Endothelial cell of umbilical vein (primary cell): ENCODE measurements at regions not wholly inside any gene's neighbourhood (a gene's known extent, or its start where the extent isn't known, plus 50 kb on each side); places are given as distances from the start of the nearest gene placed in this dataset.

Source experiments
- BruUV-seq: library from RNA; stranded (reverse); fragments of 400-500 nt; replicated peaks from 2 replicates; lab custom pipeline; 2021; lab: Mats Ljungman, UMichigan
- CTCF ChIA-PET: fragments of 300-600, 350-600 bp; sonication (Branson Sonifier 250); formaldehyde crosslinking; loops from one replicate; lab custom pipeline; 2021; ENCODE audit warnings: antibody characterized with exemption, inconsistent platforms; lab: Charles Lee
- POLR2A ChIA-PET: fragments of 300-600, 350-600 bp; sonication (Branson Sonifier 250); formaldehyde crosslinking; loops from one replicate; lab custom pipeline; 2021; ENCODE audit warnings: antibody characterized with exemption, inconsistent platforms; lab: Charles Lee
- DNase-seq: peaks from one replicate; pipeline ENCODE4 v3.0.0-alpha.2; 2011; ENCODE audit warnings: low read depth, low spot score
- FAIRE-seq: peaks from 2 replicates; lab custom pipeline; 2011; peaks lifted over from hg19 to GRCh38; lab: Jason Lieb, UNC
- H2AFZ ChIP-seq: 2 replicates; pipeline ENCODE4 v1.6.0; 2012; ENCODE audit warnings: low read depth, low read length, control low read depth, inconsistent platforms
- H3K27ac ChIP-seq: 2 replicates; pipeline ENCODE4 v1.5.1; 2011; ENCODE audit warnings: low read depth, mild to moderate bottlenecking, control low read depth, low read length, moderate library complexity; ENCODE audit not compliant: insufficient read depth
- H3K27me3 ChIP-seq, 2 experiments: 2 replicates each; pipeline versions ENCODE4 v1.6.0 to v1.6.1; 2011; ENCODE audit warnings: low read length in 2 of 2, mixed read lengths in 1 of 2; ENCODE audit not compliant: control insufficient read depth in 2 of 2, insufficient read depth in 2 of 2
- H3K36me3 ChIP-seq, 2 experiments: 2 replicates in 1 of 2; 3 replicates in 1 of 2; pipeline ENCODE4 v1.5.1; 2011; ENCODE audit warnings: low read length in 2 of 2, mild to moderate bottlenecking in 1 of 2, moderate library complexity in 1 of 2; ENCODE audit not compliant: control insufficient read depth in 2 of 2, insufficient read depth in 2 of 2; ENCODE audit errors: extremely low read depth in 1 of 2
- H3K4me1 ChIP-seq: 3 replicates; pipeline ENCODE4 v1.5.1; 2011; ENCODE audit warnings: mild to moderate bottlenecking, low read length; ENCODE audit not compliant: control insufficient read depth, insufficient read depth; ENCODE audit errors: extremely low read depth
- H3K4me2 ChIP-seq: 2 replicates; pipeline ENCODE4 v1.6.1; 2011; ENCODE audit warnings: low read length, control low read depth, mixed read lengths; ENCODE audit not compliant: insufficient read depth
- H3K4me3 ChIP-seq, 3 experiments: fragments of 200-600 bp in 1 of 3; sonication (generic), shearing (Covaris generic) in 1 of 3; replicated peaks in 1 of 3; 2 replicates each; pipeline ENCODE4 v1.5.1; 2011 to 2016; ENCODE audit warnings: control low read depth in 3 of 3, low read length in 3 of 3, mild to moderate bottlenecking in 2 of 3, inconsistent platforms in 1 of 3, low read depth in 1 of 3, moderate library complexity in 1 of 3; ENCODE audit not compliant: insufficient read depth in 1 of 3
- H3K79me2 ChIP-seq: 2 replicates; pipeline ENCODE4 v1.6.0; 2012; ENCODE audit warnings: low read length, inconsistent platforms; ENCODE audit not compliant: control insufficient read depth, insufficient read depth
- H3K9ac ChIP-seq: replicated peaks from 2 replicates; pipeline ENCODE3; 2011; ENCODE audit warnings: low read length, control low read depth; ENCODE audit not compliant: insufficient read depth; ENCODE audit errors: extremely low read depth
- H3K9me1 ChIP-seq: replicated peaks from 3 replicates; pipeline ENCODE4 v1.6.0; 2011; ENCODE audit warnings: mild to moderate bottlenecking, low read length; ENCODE audit not compliant: control insufficient read depth, insufficient read depth; ENCODE audit errors: extremely low read depth
- H3K9me3 ChIP-seq: replicated peaks from 2 replicates; pipeline ENCODE4 v1.5.1; 2012; ENCODE audit warnings: low read length, inconsistent platforms; ENCODE audit not compliant: control insufficient read depth, insufficient read depth
- H4K20me1 ChIP-seq: replicated peaks from 2 replicates; pipeline ENCODE3; 2011; ENCODE audit warnings: mild to moderate bottlenecking, low read length; ENCODE audit not compliant: control insufficient read depth, insufficient read depth; ENCODE audit errors: extremely low read depth
- CTCF ChIP-seq, 2 donors: IDR thresholded peaks; 1 replicate in 1 of 2; 2 replicates in 1 of 2; pipeline ENCODE4 v1.5.1; 2011; ENCODE audit warnings: low read length in 2 of 2, mild to moderate bottlenecking in 2 of 2, moderate library complexity in 2 of 2, control low read depth in 1 of 2, inconsistent platforms in 1 of 2, low read depth in 1 of 2; ENCODE audit not compliant: insufficient read depth in 1 of 2; ENCODE audit errors: extremely low read depth in 1 of 2
- EZH2 ChIP-seq: IDR thresholded peaks from 2 replicates; pipeline ENCODE4 v1.6.1; 2012; ENCODE audit warnings: borderline replicate concordance, low read depth, mild to moderate bottlenecking, moderate library complexity, low read length, inconsistent platforms; ENCODE audit not compliant: severe bottlenecking
- GATA2 ChIP-seq: IDR thresholded peaks from 2 replicates; pipeline ENCODE4 v1.7.0; 2011; ENCODE audit warnings: low read depth, mild to moderate bottlenecking, moderate library complexity, mixed read lengths, low read length; ENCODE audit not compliant: insufficient read length, insufficient read depth
- JUN ChIP-seq: IDR thresholded peaks from 2 replicates; pipeline ENCODE4 v1.6.1; 2011; ENCODE audit warnings: borderline replicate concordance, low read depth; ENCODE audit not compliant: insufficient read length, insufficient read depth
- MAX ChIP-seq: IDR thresholded peaks from 2 replicates; pipeline ENCODE4 v1.6.1; 2011; ENCODE audit not compliant: insufficient read depth, insufficient read length
- MYC ChIP-seq: IDR thresholded peaks from one replicate; pipeline ENCODE4 v1.6.1; 2011; ENCODE audit warnings: mild to moderate bottlenecking, low read depth, low read length
- POLR2A ChIP-seq: IDR thresholded peaks from 2 replicates; pipeline ENCODE4 v1.6.1; 2012; ENCODE audit warnings: low read depth, mild to moderate bottlenecking, control low read depth, low read length
- POLR2AphosphoS5 ChIP-seq: IDR thresholded peaks from 2 replicates; pipeline ENCODE4 v1.6.1; 2012; ENCODE audit warnings: low read depth, mild to moderate bottlenecking, control low read depth, low read length, moderate library complexity; ENCODE audit not compliant: insufficient read depth
- dilution Hi-C: fragments of 300-500 bp; cut with MboI; formaldehyde crosslinking; loops from one replicate; pipeline ENCODE4 v1.15.0; 2019; ENCODE audit warnings: low sequenced_read_pairs; ENCODE audit not compliant: extremely low pct_ligation_motif_present
- intact Hi-C: fragments of 100-400 bp; cut with micrococcal nuclease; formaldehyde crosslinking; loops from one replicate; pipeline ENCODE4 v1.10.0; 2022

- Histone ChIP-seq H3K79me2 (no peaks in the 10 kb centered on the region), H4K20me1 (no peaks in the 10 kb centered on the region), H2AFZ (no peak overlapping the region), H3K9ac (no peak overlapping the region), H3K4me3 (no peak overlapping the region), H3K27me3 (no peaks in the 10 kb centered on the region), H3K4me2 (no peak overlapping the region), H3K36me3 (no peaks in the 10 kb centered on the region), H3K27ac (no peak overlapping the region), H3K4me1 (no peaks in the 10 kb centered on the region), H3K9me3 (no peaks in the 10 kb centered on the region), H3K9me1 (no peaks in the 10 kb centered on the region)
- DNase-seq (no peak), FAIRE-seq (no peak)
- dilution Hi-C loops (no loop called here), intact Hi-C loops (no loop called here)
- CTCF ChIA-PET: interaction anchor here (0.7 kb wide), 1 partner anchor 33 kb away, joined by 3 read pairs; no protein-coding TSS in a partner anchor
- POLR2A ChIA-PET: no interaction called here
- no TSS peak for BruUV-seq
- TF ChIP-seq MAX (no peak), POLR2A (no peak), POLR2AphosphoS5 (no peak), CTCF (IDR thresholded peaks at IDR 0.05; ENCODE audit: extremely low read depth in 1 of 2, insufficient read depth in 1 of 2, low read depth in 1 of 2, low read length in 2 of 2) (no peak), GATA2 (no peak), JUN (no peak)
These were observed 492.5 kb upstream of the CFAP20DC start for GRCh38 chr3:59542276-59542675.

DNA sequence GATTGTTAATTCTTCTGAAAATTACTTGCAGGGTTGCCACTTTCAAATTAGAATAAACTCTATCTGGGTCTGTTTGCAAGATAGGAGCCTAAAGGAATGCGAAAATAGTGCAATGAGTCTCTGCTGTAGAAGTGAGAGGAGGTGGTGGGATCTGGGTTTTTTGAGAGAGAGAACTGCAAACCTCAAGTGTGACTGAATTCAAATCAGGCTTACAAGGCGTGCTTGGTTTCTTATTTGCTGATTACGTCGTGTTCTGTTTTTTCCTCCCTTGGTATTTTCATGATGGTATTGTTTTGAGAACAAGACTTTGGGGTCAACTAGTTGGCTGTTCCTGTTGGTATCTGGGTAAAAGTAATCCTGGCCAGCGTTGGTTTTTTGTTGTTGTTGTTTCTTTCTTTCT lies 490.9 kb upstream of the CFAP20DC start:
- no peak overlapping the region for H2AFZ ChIP-seq
- H3K27ac ChIP-seq: no peak overlapping the region
- no peaks in the 10 kb centered on the region for H4K20me1 ChIP-seq
- H3K9me3 ChIP-seq: no peaks in the 10 kb centered on the region
- TF ChIP-seq POLR2A (no peak), MAX (no peak), EZH2 (no peak), POLR2AphosphoS5 (no peak), MYC (no peak)
- ChIA-PET POLR2A (no interaction called here), CTCF (no interaction called here)
- DNase-seq: no peak
- no peak overlapping the region for H3K9ac ChIP-seq
- H3K79me2 ChIP-seq: no peaks in the 10 kb centered on the region
- no TSS peak for BruUV-seq
- no peak for FAIRE-seq
- no peaks in the 10 kb centered on the region for H3K4me1 ChIP-seq
- H3K36me3 ChIP-seq: no peaks in the 10 kb centered on the region
- no peaks in the 10 kb centered on the region for H3K9me1 ChIP-seq
- dilution Hi-C loops (no loop called here), intact Hi-C loops (no loop called here)
- no peak overlapping the region for H3K4me2 ChIP-seq
- no peaks in the 10 kb centered on the region for H3K27me3 ChIP-seq
- H3K4me3 ChIP-seq: no peak overlapping the region
